ENCODE measurements at regions not wholly inside any gene's neighbourhood (a gene's known extent, or its start where the extent isn't known, plus 50 kb on each side); places are given as distances from the start of the nearest gene placed in this dataset.

DNA sequence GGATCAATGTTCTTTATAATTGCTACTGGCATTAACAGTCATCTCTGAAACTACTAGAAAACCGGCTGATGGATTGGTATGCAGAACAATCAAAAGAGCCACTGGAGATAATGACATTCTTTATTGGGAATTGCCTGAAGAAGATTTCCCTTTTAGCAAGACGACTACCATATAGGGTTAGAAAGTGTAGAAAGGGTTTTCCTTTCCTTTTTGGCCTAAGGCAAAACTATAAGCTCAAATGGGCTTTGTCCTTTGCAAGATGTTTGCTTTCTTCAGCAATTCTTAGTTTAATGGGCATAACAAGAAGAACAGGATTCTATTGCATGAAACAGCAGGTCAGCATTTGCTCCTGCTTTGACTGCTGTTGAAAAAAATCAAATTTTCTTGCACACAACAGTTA lies 214.2 kb upstream of the PCDH10 start:
- Histone ChIP-seq H2BK20ac (ENCODE audit: low read depth, low read length, poor library complexity, severe bottlenecking) (no peak overlapping the region), H3K9ac (ENCODE audit: extremely low read depth, insufficient read length, low read length) (no peak overlapping the region), H4K5ac (ENCODE audit: insufficient read length, low read depth, low read length) (no peak overlapping the region), H2BK5ac (ENCODE audit: insufficient read length, low read length) (no peak overlapping the region), H2BK15ac (ENCODE audit: low read depth, low read length) (no peak overlapping the region), H3T11ph (ENCODE audit: low read length) (no peak overlapping the region), H3K4me1 (ENCODE audit: insufficient read depth, low read length) (no peaks in the 10 kb centered on the region), H3K79me1 (ENCODE audit: insufficient read depth, low read depth, low read length, poor library complexity, severe bottlenecking) (no peaks in the 10 kb centered on the region), H3K18ac (ENCODE audit: insufficient read length, low read depth, low read length) (no peak overlapping the region), H3K23ac (ENCODE audit: insufficient read length, low read depth, low read length) (no peak overlapping the region), H3K27ac (ENCODE audit: insufficient read length, low read depth, low read length) (no peak overlapping the region), H3K4ac (ENCODE audit: low read depth, low read length) (no peak overlapping the region), H3K9me3 (ENCODE audit: control insufficient read depth, low read depth, low read length) (no peaks in the 10 kb centered on the region), H4K8ac (replicated peaks; ENCODE audit: insufficient read length, low read depth, low read length) (no peak overlapping the region), H4K20me1 (ENCODE audit: control insufficient read depth, insufficient read depth, insufficient read length) (no peaks in the 10 kb centered on the region), H3K23me2 (ENCODE audit: insufficient read length, low read depth, low read length, poor library complexity, severe bottlenecking) (no peaks in the 10 kb centered on the region), H3K27me3 (ENCODE audit: insufficient read depth, low read length) (no peaks in the 10 kb centered on the region), H3K79me2 (ENCODE audit: insufficient read depth, low read length) (no peaks in the 10 kb centered on the region), H2AK5ac (ENCODE audit: insufficient read length, low read length) (no peak overlapping the region), H3K56ac (ENCODE audit: insufficient read length, low read depth, low read length) (no peak overlapping the region), H2BK12ac (ENCODE audit: insufficient read length, low read depth, low read length) (no peak overlapping the region), H2BK120ac (ENCODE audit: low read depth, low read length, poor library complexity, severe bottlenecking) (no peak overlapping the region), H2AFZ (ENCODE audit: low read length) (no peak overlapping the region), H3K4me2 (ENCODE audit: insufficient read depth, insufficient read length, low read length) (no peak overlapping the region), H4K91ac (ENCODE audit: insufficient read length, low read depth, low read length) (no peak overlapping the region), H3K14ac (ENCODE audit: insufficient read depth, low read length) (no peak overlapping the region)
- no peak overlapping the region for H3K27ac Mint-ChIP-seq
- no CpG with 5 or more reads among the region's 2 CpGs for WGBS (ENCODE audit: extremely low coverage, insufficient read length, low lambda C conversion rate)
- H3K4me1 Mint-ChIP-seq: peaks cover 4 to 12% of the 10 kb centered on the region in 2 experiments; a peak in 3 of 4 replicates
- no peak overlapping the region for H3K4me3 Mint-ChIP-seq
- H3K27me3 Mint-ChIP-seq (ENCODE audit: low read depth): no peaks in the 10 kb centered on the region
- TF ChIP-seq, protein P1, sequence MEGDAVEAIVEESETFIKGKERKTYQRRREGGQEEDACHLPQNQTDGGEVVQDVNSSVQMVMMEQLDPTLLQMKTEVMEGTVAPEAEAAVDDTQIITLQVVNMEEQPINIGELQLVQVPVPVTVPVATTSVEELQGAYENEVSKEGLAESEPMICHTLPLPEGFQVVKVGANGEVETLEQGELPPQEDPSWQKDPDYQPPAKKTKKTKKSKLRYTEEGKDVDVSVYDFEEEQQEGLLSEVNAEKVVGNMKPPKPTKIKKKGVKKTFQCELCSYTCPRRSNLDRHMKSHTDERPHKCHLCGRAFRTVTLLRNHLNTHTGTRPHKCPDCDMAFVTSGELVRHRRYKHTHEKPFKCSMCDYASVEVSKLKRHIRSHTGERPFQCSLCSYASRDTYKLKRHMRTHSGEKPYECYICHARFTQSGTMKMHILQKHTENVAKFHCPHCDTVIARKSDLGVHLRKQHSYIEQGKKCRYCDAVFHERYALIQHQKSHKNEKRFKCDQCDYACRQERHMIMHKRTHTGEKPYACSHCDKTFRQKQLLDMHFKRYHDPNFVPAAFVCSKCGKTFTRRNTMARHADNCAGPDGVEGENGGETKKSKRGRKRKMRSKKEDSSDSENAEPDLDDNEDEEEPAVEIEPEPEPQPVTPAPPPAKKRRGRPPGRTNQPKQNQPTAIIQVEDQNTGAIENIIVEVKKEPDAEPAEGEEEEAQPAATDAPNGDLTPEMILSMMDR (conservative IDR thresholded peaks at IDR 0.05): no peak
- no peaks in the 10 kb centered on the region; a peak in 2 of 5 replicates for H3K9me3 Mint-ChIP-seq
- no peak for DNase-seq
- peaks cover 0 to 5% (median 0%) of the 10 kb centered on the region in 3 experiments; a peak in 1 of 7 replicates for H3K36me3 Mint-ChIP-seq (ENCODE audit: insufficient read depth in 1 of 3, low read depth in 3 of 3)
